HTR-8/SVneo (cell line): ENCODE measurements at regions not wholly inside any gene's neighbourhood (a gene's known extent, or its start where the extent isn't known, plus 50 kb on each side); places are given as distances from the start of the nearest gene placed in this dataset.

ENCODE experiments used
- DNase-seq: peaks from one replicate; pipeline ENCODE4 v3.0.0; 2011; ENCODE audit warnings: low spot score, mixed read lengths; ENCODE audit not compliant: insufficient read length
- FAIRE-seq: peaks from 2 replicates; lab custom pipeline; 2011; peaks lifted over from hg19 to GRCh38; lab: Jason Lieb, UNC

DNA sequence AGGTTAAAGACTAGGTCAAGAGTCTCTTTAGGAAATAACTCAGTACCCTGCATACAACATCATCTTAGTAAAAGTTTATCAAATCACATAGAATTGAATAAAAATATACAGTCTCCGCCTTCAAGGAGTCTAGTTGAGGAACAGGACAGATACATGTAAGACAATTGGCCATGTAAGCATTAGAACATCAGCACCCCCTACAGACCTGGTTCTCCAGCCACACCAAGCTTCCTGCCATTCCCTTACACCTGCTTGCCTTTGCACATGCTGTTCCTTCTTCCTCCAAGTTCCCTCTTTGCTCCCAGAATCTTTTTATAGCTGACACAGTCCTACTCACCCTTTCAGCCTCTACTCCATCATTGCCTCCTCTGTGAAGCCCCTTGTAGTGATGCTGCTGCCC lies 187.8 kb upstream of the LRFN2 start:
- FAIRE-seq (no peak), DNase-seq (no peak)

DNA sequence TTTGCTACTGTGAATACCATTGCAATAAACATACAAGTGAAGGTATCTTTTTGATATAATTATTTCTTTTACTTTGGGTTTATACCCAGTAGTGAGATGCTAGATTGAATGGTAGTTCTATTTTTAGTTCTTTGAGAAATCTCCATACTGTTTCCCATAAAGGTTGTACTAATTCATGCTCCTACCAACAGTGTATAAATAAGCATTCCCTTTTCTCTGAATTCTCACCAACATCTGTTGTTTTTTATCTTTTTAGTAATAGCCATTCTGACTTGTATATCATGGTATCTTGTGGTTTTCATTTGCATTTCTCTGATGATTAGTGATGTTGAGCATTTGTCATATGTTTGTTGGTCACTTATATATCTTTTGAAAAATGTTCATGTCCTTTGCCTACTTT lies 183.6 kb upstream of the LRFN2 start:
- no peak for FAIRE-seq
- no peak for DNase-seq

DNA sequence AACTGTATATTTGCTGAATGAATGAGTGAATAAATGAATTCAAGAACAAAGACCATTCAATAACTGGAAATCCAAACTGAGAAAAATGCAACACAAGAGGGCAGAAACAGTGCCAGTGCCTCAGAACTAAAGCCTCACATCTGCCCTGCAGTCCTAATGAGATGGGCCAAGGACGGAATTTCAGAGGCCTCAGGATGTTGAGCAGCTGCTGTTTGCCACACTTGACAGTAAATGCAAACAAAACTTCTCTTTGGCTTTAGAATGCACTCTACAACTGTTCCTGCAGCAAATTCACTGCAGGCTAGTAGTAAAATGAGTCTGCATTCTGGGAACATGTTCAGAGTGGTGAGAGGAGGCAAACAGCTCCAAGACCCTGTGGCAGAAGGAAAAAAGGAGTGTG lies 177.6 kb upstream of the LRFN2 start:
- FAIRE-seq (no peak), DNase-seq (no peak)

DNA sequence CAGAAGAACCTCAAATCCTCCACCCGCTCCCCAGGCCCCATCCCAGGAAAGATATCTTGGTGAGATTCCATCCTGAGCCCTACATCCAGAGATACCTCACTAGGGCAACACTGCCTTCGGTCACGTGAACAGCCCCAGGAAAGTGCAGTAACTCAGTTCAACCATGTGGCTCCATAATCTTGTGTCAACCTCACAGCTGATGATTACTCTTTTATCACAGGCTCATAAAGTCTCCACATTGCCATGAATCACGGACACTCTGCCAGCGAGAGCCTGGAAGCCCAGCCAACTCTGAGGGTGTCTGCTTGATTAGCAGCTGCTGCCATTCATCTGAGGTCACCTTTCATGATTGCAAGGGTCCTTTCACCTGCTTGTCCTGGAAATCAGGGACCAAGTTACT lies 175.8 kb upstream of the LRFN2 start:
- FAIRE-seq (no peak), DNase-seq (no peak)

DNA sequence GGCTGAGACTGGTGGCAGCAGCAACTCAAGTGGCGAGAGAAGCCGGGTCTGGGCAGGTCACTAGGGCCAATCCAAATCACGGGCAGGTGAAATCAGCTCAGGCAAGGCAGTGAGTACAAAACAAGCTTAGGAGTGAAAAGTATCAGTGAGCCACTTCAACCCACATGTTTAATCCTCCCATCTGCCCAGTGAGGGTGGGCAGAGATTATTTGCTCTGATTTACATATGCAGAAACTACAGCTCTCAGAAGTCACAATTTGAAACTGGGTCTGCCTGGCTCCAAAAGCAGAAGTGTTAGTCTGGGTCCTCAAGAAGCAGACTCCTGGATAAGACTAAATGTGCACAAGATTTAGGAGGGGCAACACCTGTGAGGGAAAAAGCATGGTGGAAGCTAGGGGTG lies 173.7 kb upstream of the LRFN2 start:
- DNase-seq (no peak), FAIRE-seq (no peak)

DNA sequence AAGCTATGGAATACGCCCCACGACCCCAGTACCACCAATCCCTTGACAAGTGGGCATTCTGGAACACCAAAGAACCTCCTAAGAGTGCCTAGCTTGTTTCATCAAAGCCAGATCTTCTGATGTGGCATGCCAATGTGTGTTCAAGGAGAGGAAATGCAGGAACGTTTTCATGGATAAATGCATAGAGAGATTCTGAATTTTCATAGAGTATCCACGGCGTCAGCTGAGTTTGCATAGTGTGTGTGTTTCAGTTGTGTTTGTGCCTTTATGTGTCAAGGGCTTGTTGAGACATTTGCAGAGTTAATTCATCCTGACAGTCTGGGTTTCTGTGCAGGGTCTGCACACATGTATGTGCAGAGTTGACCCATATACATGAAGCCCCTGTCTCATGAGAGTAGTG lies 172.7 kb upstream of the LRFN2 start:
- FAIRE-seq (no peak), DNase-seq (no peak)

DNA sequence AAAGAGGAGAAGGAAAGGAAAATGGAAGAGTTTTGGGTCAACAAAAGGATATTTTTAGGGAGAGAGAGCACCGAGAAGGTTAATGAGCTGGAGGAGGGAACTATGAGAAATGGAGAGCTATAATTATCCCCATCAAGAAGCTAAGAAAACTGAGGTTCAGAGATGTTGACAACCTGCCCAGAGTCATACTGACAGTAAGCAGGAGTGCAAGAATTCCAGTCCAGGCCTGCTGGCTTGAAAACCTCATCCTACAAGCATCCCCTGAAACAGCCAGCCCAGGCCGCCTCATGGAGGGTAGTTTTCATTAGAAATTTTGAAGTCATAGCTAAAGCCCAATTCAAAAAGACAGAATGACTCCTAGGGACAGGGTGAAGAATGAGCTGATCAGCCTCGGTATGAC lies 172.1 kb upstream of the LRFN2 start:
- FAIRE-seq (no peak), DNase-seq (no peak)

DNA sequence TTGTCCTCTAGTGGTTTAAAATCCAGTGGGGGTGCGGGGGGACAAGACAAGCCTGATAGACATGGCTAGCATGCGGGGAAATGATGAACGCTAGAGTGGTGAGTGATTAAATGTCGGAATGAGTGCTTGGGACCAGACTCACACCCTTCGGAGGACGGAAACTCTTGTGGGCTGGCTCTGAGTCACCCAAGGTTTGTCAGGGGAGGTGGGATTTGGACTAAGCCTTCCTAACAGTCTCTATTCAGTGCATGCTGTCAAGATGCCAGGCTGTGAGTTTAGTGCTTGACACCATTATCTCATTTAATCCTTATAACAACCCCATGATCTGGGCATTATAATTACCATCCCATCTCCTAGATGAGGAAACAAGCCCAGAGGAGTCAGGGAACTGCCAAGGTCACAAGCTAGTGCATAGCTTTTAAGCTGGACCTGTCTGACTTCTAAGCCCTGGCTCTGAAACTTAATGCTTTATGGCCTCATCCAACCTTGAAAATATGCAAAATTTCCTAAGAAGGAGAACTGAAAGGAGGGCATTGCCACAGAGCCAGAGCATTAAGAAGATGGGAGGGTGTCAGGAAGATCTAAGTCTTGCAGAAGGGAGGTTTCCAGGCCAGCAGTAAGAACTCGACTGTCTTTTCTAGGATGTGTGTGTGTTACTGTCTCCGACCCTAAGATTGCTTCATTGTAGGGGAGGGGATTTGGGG lies 168.7 kb upstream of the LRFN2 start:
- FAIRE-seq (peak; percentile 65), DNase-seq (peak; percentile 60)

DNA sequence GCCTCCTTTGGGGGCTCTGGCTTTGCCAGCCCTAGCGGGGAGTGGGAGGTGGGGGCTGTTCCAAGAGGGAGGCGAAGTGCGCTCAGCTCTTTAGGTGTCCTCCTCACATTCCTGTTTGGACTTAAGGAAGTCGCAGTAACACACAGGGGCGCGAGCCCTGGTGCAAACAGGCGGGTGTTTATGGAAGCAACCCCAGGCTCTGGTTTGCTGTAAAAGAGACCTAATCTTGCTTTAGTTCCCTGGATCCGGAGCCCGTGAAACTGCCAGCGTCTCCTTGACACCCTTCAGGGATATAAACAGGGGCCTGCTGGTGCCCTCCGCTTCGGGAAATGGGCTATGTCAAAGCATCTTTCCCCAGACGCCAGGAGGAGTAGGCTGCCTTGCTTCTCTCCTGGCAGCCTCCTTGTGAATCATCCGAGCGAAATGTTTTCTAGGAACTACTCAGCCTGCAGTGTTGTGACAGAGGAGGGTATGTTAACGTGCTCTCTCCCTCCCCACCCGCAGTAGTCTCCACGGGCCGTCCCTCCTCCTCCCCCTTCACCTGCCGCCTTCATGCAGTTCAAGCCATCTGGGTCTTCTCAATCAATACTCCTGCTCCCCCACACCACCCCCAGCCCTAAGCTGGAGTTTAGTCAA lies 168.0 kb upstream of the LRFN2 start:
- FAIRE-seq (no peak), DNase-seq (peak; percentile 69)

DNA sequence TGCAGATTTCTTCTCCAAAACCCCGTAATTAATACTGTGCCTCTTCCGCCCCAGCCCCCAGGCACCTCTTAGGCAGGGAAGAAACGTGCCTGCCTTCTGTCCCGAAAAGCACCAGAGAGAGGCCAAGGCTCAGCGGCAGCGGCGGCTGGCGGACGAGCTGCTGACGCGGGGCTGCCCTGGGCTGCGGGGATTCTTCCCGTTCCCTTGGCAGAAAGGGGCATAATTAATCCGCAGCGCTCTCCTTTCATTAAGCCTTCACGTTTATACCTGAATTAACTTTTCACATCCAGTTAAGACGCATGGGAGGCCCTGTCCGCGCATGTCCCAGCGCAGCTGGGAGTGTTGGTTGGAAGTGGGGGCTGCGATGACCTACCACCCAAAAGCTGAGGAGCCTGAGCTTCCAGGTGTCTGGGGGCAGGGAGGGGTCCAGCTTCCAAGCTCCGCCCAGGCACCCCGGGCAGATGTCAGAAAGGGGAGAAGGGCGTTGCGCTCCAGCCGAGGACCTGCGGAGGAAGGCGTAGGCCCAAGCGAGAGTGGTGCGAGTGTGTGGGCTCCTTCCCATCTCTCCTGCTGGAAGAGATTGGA lies 167.4 kb upstream of the LRFN2 start:
- DNase-seq (no peak), FAIRE-seq (no peak)

DNA sequence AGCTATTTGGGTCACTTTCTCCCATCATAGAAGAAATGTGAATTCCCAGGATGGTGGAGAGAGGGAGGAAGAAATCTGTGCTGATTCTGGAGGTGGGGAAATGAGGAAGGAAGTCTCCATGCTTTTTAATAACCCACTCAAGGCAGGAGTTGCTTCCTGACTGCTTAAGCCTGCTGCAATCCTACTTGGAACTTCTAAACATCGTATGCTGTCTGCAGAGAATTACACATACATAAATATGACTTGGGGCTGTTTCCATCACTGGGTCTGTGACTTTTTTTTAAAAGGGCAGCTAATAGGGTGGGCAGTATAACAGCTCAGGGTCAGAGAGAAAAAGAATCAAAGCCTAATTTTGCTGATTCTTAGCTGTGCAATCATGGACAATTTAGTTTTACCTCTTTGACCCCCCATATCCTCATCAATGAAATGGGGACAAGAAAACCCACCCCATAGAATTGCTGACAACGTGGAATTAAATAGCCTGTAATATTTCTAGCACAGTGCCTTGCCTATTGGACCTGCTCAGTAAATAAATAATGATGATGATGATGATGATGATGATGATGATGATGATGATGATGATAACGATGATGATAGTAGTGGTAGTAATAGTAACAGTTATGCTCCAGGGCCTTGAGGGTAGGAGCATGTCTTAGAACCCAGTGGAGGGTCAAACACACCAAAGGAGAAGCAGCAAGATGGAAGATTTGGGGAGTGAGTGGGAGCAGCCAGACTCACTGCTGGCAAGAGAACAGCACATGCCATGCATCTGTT lies 166.7 kb upstream of the LRFN2 start:
- DNase-seq (no peak), FAIRE-seq (no peak)

DNA sequence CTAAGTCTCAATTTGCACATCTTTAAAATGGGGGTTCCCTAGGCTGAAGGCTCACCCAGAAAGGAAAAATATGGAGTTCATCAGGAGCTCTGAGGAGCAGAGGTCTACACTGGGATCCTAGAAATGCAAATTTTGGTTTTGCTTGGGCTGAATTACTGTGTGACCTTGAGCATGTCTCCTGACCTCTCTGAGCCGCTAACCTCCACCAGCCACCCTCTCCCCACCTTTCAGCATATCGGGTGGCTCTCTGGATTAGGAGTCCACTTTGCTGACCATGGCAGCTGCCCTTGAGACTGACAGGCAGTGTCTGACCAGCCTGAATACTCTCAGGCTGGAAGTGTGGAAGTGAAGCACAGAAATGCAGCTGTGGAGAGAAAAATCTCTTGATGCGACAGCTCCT lies 165.9 kb upstream of the LRFN2 start:
- DNase-seq = no peak
- no peak for FAIRE-seq

DNA sequence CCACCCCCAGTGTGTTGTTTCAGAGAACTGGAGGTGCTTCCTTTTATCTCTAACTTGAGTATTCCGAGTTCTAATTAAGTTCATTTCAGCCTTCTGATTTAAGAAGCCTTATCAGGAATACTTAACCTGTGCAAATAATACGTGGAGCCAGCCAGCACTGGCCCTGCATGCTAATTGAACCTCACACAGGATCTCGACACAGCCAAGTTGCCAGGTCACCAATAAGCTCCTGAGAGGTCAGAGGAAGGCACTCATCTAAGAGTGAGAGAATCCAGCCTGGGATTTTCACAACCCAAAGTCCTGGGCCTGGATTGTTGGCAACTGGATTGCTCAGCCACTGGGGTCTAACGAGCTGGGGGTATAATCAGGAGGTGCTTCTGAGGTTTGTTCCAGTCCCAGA lies 157.7 kb upstream of the LRFN2 start:
- no peak for DNase-seq
- no peak for FAIRE-seq

DNA sequence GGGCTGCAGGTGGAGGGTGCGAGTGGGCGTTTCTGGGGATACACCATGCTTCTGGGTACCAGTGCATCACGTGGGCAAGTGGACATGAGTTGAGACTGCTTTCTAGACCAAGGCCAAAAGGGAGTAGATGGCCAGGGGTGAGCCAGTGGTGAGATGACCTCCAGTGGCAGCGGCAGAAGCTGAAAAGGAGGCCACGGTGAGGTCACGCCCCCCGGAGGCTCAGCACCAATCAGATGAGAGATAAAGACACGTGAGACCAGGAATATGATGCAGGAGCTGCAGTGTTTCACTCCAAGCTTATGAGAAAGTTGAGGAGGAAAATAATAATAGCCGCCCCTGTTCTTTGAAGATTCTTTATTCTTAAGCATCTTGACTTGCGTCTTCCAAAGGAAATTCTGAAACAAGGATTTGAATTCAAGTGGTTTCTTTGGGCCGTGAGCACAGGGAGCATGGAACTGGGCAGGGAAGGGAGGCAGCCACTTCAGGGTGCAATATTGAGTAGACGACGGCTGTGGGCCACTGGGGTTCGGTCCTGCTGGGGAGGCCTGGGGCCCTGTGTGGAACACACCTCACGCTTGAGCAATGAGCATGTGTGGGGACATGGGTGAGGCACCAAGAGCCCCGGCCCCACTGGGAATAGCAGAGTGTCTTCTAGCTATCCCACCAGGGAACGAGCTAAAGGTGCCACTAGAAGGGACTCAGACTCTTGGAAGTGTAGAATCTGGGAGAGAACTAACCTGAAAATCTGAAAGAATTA lies 156.7 kb upstream of the LRFN2 start:
- FAIRE-seq (no peak), DNase-seq (no peak)

DNA sequence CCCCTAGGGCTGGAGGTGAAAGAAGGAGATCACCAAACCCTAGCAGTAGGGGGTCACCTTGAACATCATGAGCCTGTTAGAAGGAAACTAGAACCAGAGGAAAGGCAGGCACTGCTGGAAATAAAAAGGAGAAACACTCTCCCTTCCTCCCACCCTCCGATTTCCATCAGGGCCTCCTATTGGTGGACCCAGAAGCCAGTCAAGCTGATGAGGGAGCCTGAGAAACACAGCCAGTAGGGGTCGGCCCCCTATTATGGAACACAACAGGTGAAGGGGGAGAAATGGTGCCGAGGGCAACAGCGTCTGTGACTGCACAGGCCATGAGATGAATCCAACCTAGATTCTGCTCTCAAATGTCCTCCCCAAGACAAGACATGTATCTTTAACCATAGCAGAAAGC lies 156.1 kb upstream of the LRFN2 start:
- FAIRE-seq (no peak), DNase-seq (no peak)

DNA sequence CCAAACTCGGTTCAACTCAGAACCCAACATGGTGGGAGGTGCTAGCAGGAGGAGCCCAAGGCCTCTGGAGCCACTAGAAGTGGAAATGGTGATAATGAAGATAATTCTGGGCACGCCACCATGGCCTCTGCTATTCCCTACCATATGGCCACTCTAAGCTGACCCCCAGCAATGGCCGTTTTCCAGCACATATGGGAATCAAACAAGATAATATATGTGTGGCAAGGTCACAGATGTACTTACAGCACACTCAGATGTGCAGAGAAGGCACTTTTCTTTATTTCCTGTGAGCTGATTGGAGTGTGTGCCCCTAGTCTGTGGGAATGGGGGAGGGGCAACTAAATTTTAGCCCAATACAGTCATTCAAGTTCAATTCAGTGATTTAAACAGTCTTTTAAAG lies 153.4 kb upstream of the LRFN2 start:
- no peak for FAIRE-seq

DNA sequence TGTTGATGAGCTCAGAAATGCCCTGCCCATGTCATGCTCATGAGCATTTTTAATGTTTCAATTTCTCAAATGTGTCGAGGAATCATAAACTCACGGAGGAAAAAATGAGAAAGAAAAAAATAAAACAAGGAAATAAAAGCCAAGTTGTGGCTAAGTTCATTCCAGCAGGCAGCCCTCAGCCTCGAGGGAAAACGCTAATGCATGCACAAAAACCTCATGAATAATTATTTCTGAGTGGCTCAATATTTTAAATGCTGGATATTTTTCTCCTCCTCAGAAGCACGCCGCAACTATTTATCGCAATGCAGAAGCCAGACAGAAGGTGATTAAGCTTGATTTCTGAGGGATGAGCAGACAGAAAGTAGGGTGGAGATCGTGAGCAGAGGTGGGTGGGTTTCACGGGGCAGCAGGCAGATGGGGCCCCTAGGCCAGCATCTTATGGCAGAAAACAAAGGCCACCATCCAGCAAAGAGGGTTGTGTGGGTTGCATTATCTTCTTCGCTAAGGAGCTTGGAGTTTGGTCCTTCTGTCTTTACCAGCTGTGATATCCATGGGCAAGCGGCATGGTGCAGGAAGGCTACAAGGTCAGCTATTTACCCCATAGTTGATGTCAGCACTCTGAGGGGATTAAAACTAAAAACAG lies 151.5 kb upstream of the LRFN2 start:
- DNase-seq (no peak), FAIRE-seq (no peak)

More for the DNA sequence above, 153.4 kb upstream of the LRFN2 start:
- DNase-seq = no peak

DNA sequence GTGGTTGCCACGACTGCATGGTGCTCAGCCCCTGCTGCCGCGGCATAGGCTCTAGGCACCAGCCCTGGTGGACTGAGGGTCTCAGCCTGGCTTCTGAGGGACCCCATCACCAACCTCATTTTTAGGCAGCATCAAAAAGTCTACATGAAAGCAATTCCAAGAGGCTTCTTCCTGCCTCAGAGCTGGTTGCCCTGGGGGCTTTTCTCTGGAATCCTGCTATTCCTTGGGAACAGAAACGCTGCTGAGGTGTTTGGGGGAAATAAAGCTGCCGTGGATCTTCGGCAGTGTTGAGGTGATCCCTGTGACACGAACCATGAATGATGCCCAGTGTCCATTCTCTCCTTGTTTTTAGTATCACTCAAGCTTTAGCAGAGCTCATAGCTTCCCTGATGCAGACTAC lies 148.4 kb upstream of the LRFN2 start:
- no peak for DNase-seq
- no peak for FAIRE-seq

DNA sequence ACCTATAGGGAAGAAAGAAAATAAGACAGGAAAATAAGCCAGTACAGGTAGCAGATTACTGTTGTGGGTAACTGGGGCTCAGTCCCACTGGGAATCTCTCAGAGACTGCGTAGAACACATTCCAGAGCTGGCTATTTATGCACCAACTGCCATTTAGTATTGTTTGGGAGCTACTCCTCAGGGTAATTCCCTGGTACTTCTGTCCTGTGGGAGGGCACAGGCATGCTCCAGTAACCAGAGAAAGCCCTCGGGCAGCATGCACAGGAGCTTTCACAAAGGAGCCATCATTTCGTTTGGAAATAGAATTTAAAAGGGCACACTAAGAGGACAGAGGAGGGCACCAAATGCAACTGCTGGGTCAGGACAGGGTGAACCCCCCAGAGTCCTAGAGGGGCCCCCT lies 148.0 kb upstream of the LRFN2 start:
- DNase-seq (no peak), FAIRE-seq (no peak)

DNA sequence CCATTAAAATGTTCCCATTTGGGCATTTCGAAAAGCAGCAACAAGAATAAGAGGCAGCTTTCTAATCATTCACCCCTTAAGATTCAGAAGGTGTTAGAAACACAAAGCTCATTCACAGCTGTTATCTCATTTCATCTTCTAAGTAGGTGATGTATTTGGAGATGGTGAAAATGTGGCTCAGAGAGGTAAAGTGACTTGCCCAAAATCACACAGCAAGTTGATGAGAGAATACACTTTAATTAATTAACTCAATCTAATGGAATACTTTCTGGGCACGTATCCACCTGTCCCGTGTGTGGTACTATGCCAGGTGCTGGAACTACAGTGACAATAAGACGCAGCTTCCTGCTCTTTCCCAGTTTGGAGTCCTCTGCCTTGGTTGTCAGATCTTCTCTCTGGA lies 147.4 kb upstream of the LRFN2 start:
- FAIRE-seq = no peak
- DNase-seq = no peak
